Body of pancreas (tissue), 4 donors: ENCODE measurements at regions not wholly inside any gene's neighbourhood (a gene's known extent, or its start where the extent isn't known, plus 50 kb on each side); places are given as distances from the start of the nearest gene placed in this dataset.

Experiments used
- ATAC-seq: fragments of 150-250 bp; one replicate; pipeline ENCODE4 v1.9.1; 2016
- DNase-seq, 4 donors: peaks; one replicate each; pipeline ENCODE4 v3.0.0-alpha.2; 2019
- H3K27ac ChIP-seq, 4 donors: fragments of 200-600 bp; sonication (generic); 1 replicate in 3 of 4; 2 replicates in 1 of 4; pipeline versions ENCODE4 v1.5.1 to v1.6.1; 2016 to 2019; ENCODE audit warnings: mild to moderate bottlenecking in 1 of 4, mixed read lengths in 1 of 4, moderate library complexity in 1 of 4
- H3K27me3 ChIP-seq, 2 donors: fragments of 200-600 bp; sonication (generic); one replicate each; pipeline ENCODE4 v1.6.0; 2016; ENCODE audit warnings: mild to moderate bottlenecking in 1 of 2
- H3K36me3 ChIP-seq, 2 donors: fragments of 200-600 bp; sonication (generic); replicated peaks in 1 of 2; 2 replicates each; pipeline ENCODE4 v1.5.1; 2016; ENCODE audit warnings: low read depth in 2 of 2; ENCODE audit not compliant: insufficient read depth in 1 of 2
- H3K4me1 ChIP-seq: fragments of 200-600 bp; sonication (generic); one replicate; pipeline ENCODE4 v1.6.0; 2016
- H3K4me3 ChIP-seq, 2 donors: fragments of 200-600 bp; sonication (generic); 1 replicate in 1 of 2; 2 replicates in 1 of 2; pipeline ENCODE4 v1.5.1; 2016 to 2019
- H3K9me3 ChIP-seq, 3 donors: fragments of 200-600 bp; sonication (generic); 1 replicate in 2 of 3; 2 replicates in 1 of 3; pipeline ENCODE4 v1.5.1; 2016
- CTCF ChIP-seq, 7 experiments: fragments of 450-650 bp in 4 of 7; fragments of 200-600 bp in 3 of 7; sonication (generic) in 3 of 7; IDR thresholded peaks; one replicate each; pipeline ENCODE4 v1.5.1; 2016 to 2019; ENCODE audit warnings: antibody characterized with exemption in 7 of 7
- POLR2A ChIP-seq, 3 donors: fragments of 450-650 bp; IDR thresholded peaks; one replicate each; pipeline ENCODE4 v1.6.1; 2016; ENCODE audit warnings: antibody characterized with exemption in 3 of 3, mild to moderate bottlenecking in 2 of 3
- WGBS, 2 donors: methylation state at CpG; one replicate each; pipeline ENCODE4 v1.1.5; 2017; 5-methylcytosine and 5-hydroxymethylcytosine counted together
- intact Hi-C: fragments of 100-400 bp; cut with DNase I; formaldehyde crosslinking; loops from one replicate; pipeline ENCODE4 v1.15.1; 2023

GRCh38 chr1:9179463-9180110 is 50.7 kb upstream of the GPR157 start:
- peaks cover 34% of the 10 kb centered on the region for H3K4me1 ChIP-seq
- ATAC-seq, result no peak
- TF ChIP-seq CTCF (IDR thresholded peaks at IDR 0.05), result no peak
- intact Hi-C loops, result loop anchor here (5.0 kb wide), 1 partner anchor 47 kb away; no protein-coding TSS in a partner anchor
- no peaks in the 10 kb centered on the region for H3K27me3 ChIP-seq
- H3K27ac ChIP-seq, result peak overlapping the region in 1 of 4 donors; percentile 33
- no peak for DNase-seq
- no peak overlapping the region for H3K4me3 ChIP-seq
- H3K36me3 ChIP-seq, result no peaks in the 10 kb centered on the region
- H3K9me3 ChIP-seq, result no peaks in the 10 kb centered on the region
- WGBS, 2 donors, result 81 to 85% methylated on average over 8 to 9 of the region's 11 CpGs

- no peak for TF ChIP-seq CTCF (IDR thresholded peaks at IDR 0.05)
- no peak for TF ChIP-seq POLR2A (IDR thresholded peaks at IDR 0.05)
- Histone ChIP-seq H3K4me3 (no peak overlapping the region), H3K36me3 (no peaks in the 10 kb centered on the region), H3K27ac (peak overlapping the region in 2 of 4 donors; percentile 2 to 33), H3K9me3 (no peaks in the 10 kb centered on the region), H3K4me1 (peaks cover 34% of the 10 kb centered on the region), H3K27me3 (no peaks in the 10 kb centered on the region)
- DNase-seq, result peak in 1 of 4 donors; percentile 39
- ATAC-seq, result no peak
- intact Hi-C loops, result loop anchor here (5.0 kb wide), 1 partner anchor 48 kb away; no protein-coding TSS in a partner anchor
- WGBS, 2 donors, result 88 to 98% methylated on average over 8 of the region's 8 CpGs
These were observed 51.4 kb upstream of the GPR157 start for GRCh38 chr1:9180111-9180819.

GRCh38 chr1:9181176-9181906 is 52.4 kb upstream of the GPR157 start:
- no peaks in the 10 kb centered on the region for H3K9me3 ChIP-seq
- 16 to 26% methylated on average over 17 to 19 of the region's 19 CpGs for WGBS, 2 donors
- TF ChIP-seq POLR2A (IDR thresholded peaks at IDR 0.05) (no peak), CTCF (IDR thresholded peaks at IDR 0.05) (peak; percentile 69 to 90 (median 80))
- H3K4me1 ChIP-seq, result peaks cover 34% of the 10 kb centered on the region
- H3K36me3 ChIP-seq, result no peaks in the 10 kb centered on the region
- peak overlapping the region; percentile 51 for H3K4me3 ChIP-seq
- intact Hi-C loops, result loop anchor here (5.0 kb wide), 1 partner anchor 49 kb away; no protein-coding TSS in a partner anchor
- peak; percentile 53 to 68 (median 66) for DNase-seq
- H3K27me3 ChIP-seq, result no peaks in the 10 kb centered on the region
- peak; percentile 62 for ATAC-seq
- H3K27ac ChIP-seq, result peak overlapping the region in 3 of 4 donors; percentile 56 to 68 (median 68)

GRCh38 chr1:9181990-9182783 is 52.4 kb upstream of the H6PD start:
- whole genome bisulfite sequencing, 2 donors, result 0 to 2% methylated on average over 5 to 81 of the region's 83 CpGs
- peak in 3 of 4 donors; percentile 48 to 65 (median 63) for DNase-seq
- Histone ChIP-seq H3K4me1 (peaks cover 34% of the 10 kb centered on the region), H3K36me3 (no peaks in the 10 kb centered on the region), H3K4me3 (peak overlapping the region; percentile 51), H3K9me3 (no peaks in the 10 kb centered on the region), H3K27me3 (no peaks in the 10 kb centered on the region), H3K27ac (peak overlapping the region; percentile 28 to 68 (median 62))
- intact Hi-C loops, result loop anchor here (5.0 kb wide), 1 partner anchor 50 kb away; no protein-coding TSS in a partner anchor
- TF ChIP-seq POLR2A (IDR thresholded peaks at IDR 0.05) (peak; percentile 24 to 51 (median 34)), CTCF (IDR thresholded peaks at IDR 0.05) (peak in 2 of 7 experiments; percentile 11 to 32)
- peak; percentile 74 for ATAC-seq
